Activated CD8-positive, alpha-beta T cell treated with anti-CD3 and anti-CD28 coated beads for 36 hours (primary cell): ENCODE measurements at regions not wholly inside any gene's neighbourhood (a gene's known extent, or its start where the extent isn't known, plus 50 kb on each side); places are given as distances from the start of the nearest gene placed in this dataset.

Source experiments
- ATAC-seq: fragments of 200-7000 bp; cut with Tn5 transposase; one replicate; pipeline ENCODE4 v1.10.0; 2021; ENCODE audit warnings: mild to moderate bottlenecking, moderate library complexity
- CTCF ChIA-PET: fragments of 350-600 bp; sonication (Branson Sonifier 250); formaldehyde crosslinking; loops from one replicate; lab custom pipeline; 2021; ENCODE audit warnings: antibody characterized with exemption; lab: Charles Lee
- POLR2A ChIA-PET: fragments of 350-600 bp; sonication (Branson Sonifier 250); formaldehyde crosslinking; loops from one replicate; lab custom pipeline; 2021; ENCODE audit warnings: antibody characterized with exemption; lab: Charles Lee
- DNase-seq: peaks from one replicate; pipeline ENCODE4 v3.0.0-alpha.2; 2020
- H3K27ac Mint-ChIP-seq: one replicate; pipeline ENCODE4 v1.8.0; 2021; ENCODE audit warnings: mild to moderate bottlenecking, mixed read lengths
- H3K27me3 Mint-ChIP-seq: one replicate; pipeline ENCODE4 v1.8.0; 2021; ENCODE audit warnings: mixed read lengths
- H3K36me3 Mint-ChIP-seq: one replicate; pipeline ENCODE4 v1.8.0; 2021; ENCODE audit warnings: low read depth, mixed read lengths
- H3K4me1 Mint-ChIP-seq: one replicate; pipeline ENCODE4 v1.8.0; 2021; ENCODE audit warnings: low read depth, mixed read lengths
- H3K4me3 Mint-ChIP-seq: one replicate; pipeline ENCODE4 v1.8.0; 2021; ENCODE audit warnings: mild to moderate bottlenecking, moderate library complexity, mixed read lengths
- H3K9me3 Mint-ChIP-seq: one replicate; pipeline ENCODE4 v1.8.0; 2021; ENCODE audit warnings: mixed read lengths
- intact Hi-C: fragments of 100-400 bp; cut with micrococcal nuclease; formaldehyde crosslinking; loops from one replicate; pipeline ENCODE4 v1.10.0; 2022
- TF ChIP-seq, protein P1 (sequence below): fragments of 200-600 bp; IDR thresholded peaks from one replicate; pipeline ENCODE4 v1.8.0; 2022; ENCODE audit warnings: antibody characterized with exemption, mild to moderate bottlenecking

DNA sequence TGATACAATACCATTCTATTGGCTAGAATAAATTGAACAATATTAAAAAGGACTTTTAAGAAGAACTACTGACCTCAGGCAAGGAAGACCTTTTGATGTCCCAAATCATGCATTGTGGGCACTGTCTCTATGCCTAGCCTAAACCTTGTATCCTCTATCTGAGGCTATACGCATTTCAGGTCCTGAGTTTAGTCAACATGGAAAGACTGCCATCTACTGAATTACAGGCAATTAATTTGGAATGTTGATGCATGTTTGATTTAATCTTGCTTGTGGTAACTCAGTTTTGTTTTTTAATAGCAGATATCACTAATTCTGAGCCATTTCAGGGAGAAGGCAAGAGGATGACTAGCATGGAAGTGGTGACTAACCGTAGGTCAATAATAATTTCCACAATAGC is 585.3 kb upstream of the CCNG1 start:
- no peaks in the 10 kb centered on the region for H3K4me1 Mint-ChIP-seq
- no peaks in the 10 kb centered on the region for H3K27me3 Mint-ChIP-seq
- CTCF ChIA-PET = no interaction called here
- no peak overlapping the region for H3K4me3 Mint-ChIP-seq
- ATAC-seq = no peak
- intact Hi-C loops = no loop called here
- DNase-seq = no peak
- TF ChIP-seq, protein P1, sequence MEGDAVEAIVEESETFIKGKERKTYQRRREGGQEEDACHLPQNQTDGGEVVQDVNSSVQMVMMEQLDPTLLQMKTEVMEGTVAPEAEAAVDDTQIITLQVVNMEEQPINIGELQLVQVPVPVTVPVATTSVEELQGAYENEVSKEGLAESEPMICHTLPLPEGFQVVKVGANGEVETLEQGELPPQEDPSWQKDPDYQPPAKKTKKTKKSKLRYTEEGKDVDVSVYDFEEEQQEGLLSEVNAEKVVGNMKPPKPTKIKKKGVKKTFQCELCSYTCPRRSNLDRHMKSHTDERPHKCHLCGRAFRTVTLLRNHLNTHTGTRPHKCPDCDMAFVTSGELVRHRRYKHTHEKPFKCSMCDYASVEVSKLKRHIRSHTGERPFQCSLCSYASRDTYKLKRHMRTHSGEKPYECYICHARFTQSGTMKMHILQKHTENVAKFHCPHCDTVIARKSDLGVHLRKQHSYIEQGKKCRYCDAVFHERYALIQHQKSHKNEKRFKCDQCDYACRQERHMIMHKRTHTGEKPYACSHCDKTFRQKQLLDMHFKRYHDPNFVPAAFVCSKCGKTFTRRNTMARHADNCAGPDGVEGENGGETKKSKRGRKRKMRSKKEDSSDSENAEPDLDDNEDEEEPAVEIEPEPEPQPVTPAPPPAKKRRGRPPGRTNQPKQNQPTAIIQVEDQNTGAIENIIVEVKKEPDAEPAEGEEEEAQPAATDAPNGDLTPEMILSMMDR = no peak
- H3K27ac Mint-ChIP-seq = no peak overlapping the region
- H3K36me3 Mint-ChIP-seq = no peaks in the 10 kb centered on the region
- POLR2A ChIA-PET = interaction anchor here (0.6 kb wide), 1 partner anchor 11 kb away, joined by 5 read pairs; no protein-coding TSS in a partner anchor
- peaks cover 10% of the 10 kb centered on the region for H3K9me3 Mint-ChIP-seq

DNA sequence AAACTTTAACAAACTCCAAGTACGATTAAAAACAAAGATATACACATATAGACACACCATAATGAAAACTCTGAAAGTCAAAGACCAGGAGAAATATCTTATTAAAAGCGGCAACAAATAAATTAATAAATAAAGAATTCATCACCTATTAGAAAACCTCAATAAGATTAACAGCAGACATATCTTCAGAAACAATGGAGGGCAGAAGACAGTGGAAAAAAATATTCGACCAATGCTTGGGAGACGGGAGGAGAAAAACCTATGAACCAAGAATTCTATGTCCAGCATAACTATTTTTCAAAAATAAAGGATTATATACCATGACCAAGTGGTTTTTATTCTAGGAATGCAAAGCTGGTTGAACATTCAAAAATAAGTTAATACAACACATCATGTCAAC is 578.6 kb upstream of the CCNG1 start:
- TF ChIP-seq, protein P1 = no peak
- no peaks in the 10 kb centered on the region for H3K27me3 Mint-ChIP-seq
- POLR2A ChIA-PET = no interaction called here
- no peak for ATAC-seq
- no peak overlapping the region for H3K27ac Mint-ChIP-seq
- H3K36me3 Mint-ChIP-seq = no peaks in the 10 kb centered on the region
- intact Hi-C loops = no loop called here
- H3K4me1 Mint-ChIP-seq = no peaks in the 10 kb centered on the region
- DNase-seq = no peak
- peaks cover 12% of the 10 kb centered on the region for H3K9me3 Mint-ChIP-seq
- CTCF ChIA-PET = no interaction called here
- no peak overlapping the region for H3K4me3 Mint-ChIP-seq

DNA sequence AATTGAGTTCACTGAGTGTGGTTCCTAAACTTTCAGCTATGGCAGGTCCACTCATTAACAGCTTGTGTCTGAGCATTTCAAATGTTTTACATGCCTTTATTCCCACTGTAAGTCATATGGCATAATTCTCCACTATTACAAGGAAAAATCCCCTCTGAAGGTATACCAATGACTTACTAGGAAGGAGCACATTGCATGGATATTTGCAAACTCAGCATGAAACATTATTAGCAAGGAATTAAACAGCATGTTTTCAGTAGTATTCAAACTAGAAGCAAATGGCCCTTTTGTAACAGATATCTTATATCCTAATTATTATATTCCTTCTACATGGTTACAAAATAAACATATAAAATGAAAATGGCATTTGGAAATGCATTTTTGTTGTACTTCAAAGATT is 566.4 kb upstream of the CCNG1 start:
- POLR2A ChIA-PET = no interaction called here
- TF ChIP-seq, protein P1 = no peak

DNA sequence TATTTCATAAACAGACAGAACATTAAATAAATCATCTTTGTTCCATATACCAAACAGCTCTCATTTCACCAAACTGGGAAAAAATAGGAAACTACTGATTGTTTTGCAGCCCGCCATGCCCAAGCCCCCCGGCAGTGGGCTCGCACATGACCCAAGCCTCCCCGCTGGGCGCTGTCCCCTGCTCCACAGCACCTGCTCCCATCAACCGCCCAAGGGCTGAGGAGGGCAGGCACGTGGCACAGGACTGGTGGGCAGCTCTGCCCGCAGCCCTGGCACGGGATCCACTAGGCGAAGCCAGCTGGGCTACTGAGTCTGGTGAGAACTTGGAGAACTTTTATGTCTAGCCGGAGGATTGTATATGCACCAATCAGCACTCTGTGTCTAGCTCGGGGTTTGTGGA is 554.8 kb upstream of the CCNG1 start:
- H3K36me3 Mint-ChIP-seq = no peaks in the 10 kb centered on the region
- CTCF ChIA-PET = no interaction called here
- no peak overlapping the region for H3K27ac Mint-ChIP-seq
- no peak for DNase-seq
- intact Hi-C loops = no loop called here
- TF ChIP-seq, protein P1 = no peak
- H3K27me3 Mint-ChIP-seq = no peaks in the 10 kb centered on the region
- no peaks in the 10 kb centered on the region for H3K9me3 Mint-ChIP-seq
- POLR2A ChIA-PET = no interaction called here
- ATAC-seq = no peak
- no peak overlapping the region for H3K4me3 Mint-ChIP-seq
- no peaks in the 10 kb centered on the region for H3K4me1 Mint-ChIP-seq

More for the DNA sequence above, 566.4 kb upstream of the CCNG1 start:
- Mint-ChIP-seq H3K9me3 (peaks cover 15% of the 10 kb centered on the region), H3K4me3 (no peak overlapping the region), H3K4me1 (no peaks in the 10 kb centered on the region), H3K27ac (no peak overlapping the region), H3K27me3 (no peaks in the 10 kb centered on the region), H3K36me3 (no peaks in the 10 kb centered on the region)
- DNase-seq (no peak), ATAC-seq (no peak)
- CTCF ChIA-PET = no interaction called here
- intact Hi-C loops = no loop called here

- intact Hi-C loops = no loop called here
- Mint-ChIP-seq H3K27me3 (no peaks in the 10 kb centered on the region), H3K27ac (no peak overlapping the region), H3K9me3 (no peaks in the 10 kb centered on the region), H3K36me3 (no peaks in the 10 kb centered on the region), H3K4me3 (no peak overlapping the region), H3K4me1 (no peaks in the 10 kb centered on the region)
- no peak for ATAC-seq
- no peak for DNase-seq
- CTCF ChIA-PET = no interaction called here
- POLR2A ChIA-PET = no interaction called here
- TF ChIP-seq, protein P1 = no peak
These were observed 550.7 kb upstream of the CCNG1 start for GRCh38 chr5:162886717-162887116.
